NCI-H748 treated with DMSO at 0.1 percent for 48 hours (cell line): ENCODE measurements at regions not wholly inside any gene's neighbourhood (a gene's known extent, or its start where the extent isn't known, plus 50 kb on each side); places are given as distances from the start of the nearest gene placed in this dataset.

ENCODE experiments used
- DNase-seq: peaks from one replicate; lab custom pipeline; 2025; lab: John Stamatoyannopoulos, UW

GRCh38 chr1:232278925-232279324 is 351.0 kb downstream of the SIPA1L2 start:
- no peak for DNase-seq

- DNase-seq: no peak
Measured at GRCh38 chr1:232276651-232277050, 353.3 kb downstream of the SIPA1L2 start.

- no peak for DNase-seq
Measured at GRCh38 chr1:232274999-232275710, 354.8 kb downstream of the SIPA1L2 start.

- DNase-seq: no peak
Measured at GRCh38 chr1:232274236-232274855, 355.6 kb downstream of the SIPA1L2 start.

- no peak for DNase-seq
Measured at GRCh38 chr1:232273011-232273410, 356.9 kb downstream of the SIPA1L2 start.

GRCh38 chr1:232271991-232272589 is 357.8 kb downstream of the SIPA1L2 start:
- DNase-seq: no peak

GRCh38 chr1:232271299-232271698 is 358.6 kb downstream of the SIPA1L2 start:
- no peak for DNase-seq

- no peak for DNase-seq
Measured at GRCh38 chr1:232269988-232270387, 359.9 kb downstream of the SIPA1L2 start.

- DNase-seq: no peak
Measured at GRCh38 chr1:232267837-232268598, 361.9 kb downstream of the SIPA1L2 start.

- no peak for DNase-seq
Measured at GRCh38 chr1:232267092-232267836, 362.7 kb downstream of the SIPA1L2 start.

GRCh38 chr1:232263452-232263851 is 366.5 kb downstream of the SIPA1L2 start:
- DNase-seq: no peak

- DNase-seq: no peak
Measured at GRCh38 chr1:232262991-232263390, 366.9 kb downstream of the SIPA1L2 start.

- DNase-seq: no peak
Measured at GRCh38 chr1:232260861-232261260, 369.1 kb downstream of the SIPA1L2 start.

- DNase-seq: no peak
Measured at GRCh38 chr1:232260045-232260444, 369.9 kb downstream of the SIPA1L2 start.

GRCh38 chr1:232259333-232259732 is 370.6 kb downstream of the SIPA1L2 start:
- DNase-seq: no peak

GRCh38 chr1:232252546-232253118 is 377.3 kb downstream of the SIPA1L2 start:
- DNase-seq: no peak

GRCh38 chr1:232250838-232251237 is 379.1 kb downstream of the SIPA1L2 start:
- no peak for DNase-seq

GRCh38 chr1:232249861-232250777 is 379.8 kb downstream of the SIPA1L2 start:
- DNase-seq: no peak

GRCh38 chr1:232249339-232249738 is 380.6 kb downstream of the SIPA1L2 start:
- DNase-seq: no peak

GRCh38 chr1:232248276-232248820 is 381.6 kb downstream of the SIPA1L2 start:
- DNase-seq: no peak
